A673 (cell line): ENCODE measurements at regions not wholly inside any gene's neighbourhood (a gene's known extent, or its start where the extent isn't known, plus 50 kb on each side); places are given as distances from the start of the nearest gene placed in this dataset.

Experiments
- EZH2 ChIP-seq: fragments of 200-600 bp; sonication (generic); IDR thresholded peaks from 2 replicates; pipeline ENCODE4 v1.6.1; 2017; ENCODE audit warnings: borderline replicate concordance, low read depth, mild to moderate bottlenecking, mixed read lengths, antibody characterized with exemption, low read length; ENCODE audit not compliant: poor library complexity, severe bottlenecking
- TF ChIP-seq, protein P1 (sequence below): fragments of 300-800, 200-600 bp; sonication (generic); conservative IDR thresholded peaks from 2 replicates; pipeline ENCODE4 v1.5.1; 2017; ENCODE audit warnings: low read depth, mild to moderate bottlenecking, antibody characterized with exemption, low read length, moderate library complexity, mixed read lengths

DNA sequence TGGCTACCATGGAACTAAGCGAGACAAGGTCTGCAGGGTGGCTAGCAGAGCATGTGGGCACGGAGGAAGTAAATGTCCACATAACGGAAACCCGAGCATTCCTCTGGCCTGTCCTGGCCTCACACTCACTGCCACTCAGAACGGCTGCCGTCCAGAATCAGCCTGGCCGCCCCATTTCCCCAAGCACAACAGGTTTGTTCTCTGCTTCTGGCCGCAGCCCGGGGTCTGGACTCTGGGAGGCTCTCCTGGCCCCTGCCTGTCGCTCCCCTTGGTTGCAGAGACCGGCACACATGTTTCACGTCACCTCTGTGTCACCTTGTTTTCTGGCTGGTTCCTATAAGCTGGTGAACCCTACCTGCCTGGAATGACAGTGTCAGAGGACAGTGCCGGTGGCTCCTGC, 69.3 kb downstream of the GLI2 start:
- no peak for TF ChIP-seq EZH2
- TF ChIP-seq, protein P1, sequence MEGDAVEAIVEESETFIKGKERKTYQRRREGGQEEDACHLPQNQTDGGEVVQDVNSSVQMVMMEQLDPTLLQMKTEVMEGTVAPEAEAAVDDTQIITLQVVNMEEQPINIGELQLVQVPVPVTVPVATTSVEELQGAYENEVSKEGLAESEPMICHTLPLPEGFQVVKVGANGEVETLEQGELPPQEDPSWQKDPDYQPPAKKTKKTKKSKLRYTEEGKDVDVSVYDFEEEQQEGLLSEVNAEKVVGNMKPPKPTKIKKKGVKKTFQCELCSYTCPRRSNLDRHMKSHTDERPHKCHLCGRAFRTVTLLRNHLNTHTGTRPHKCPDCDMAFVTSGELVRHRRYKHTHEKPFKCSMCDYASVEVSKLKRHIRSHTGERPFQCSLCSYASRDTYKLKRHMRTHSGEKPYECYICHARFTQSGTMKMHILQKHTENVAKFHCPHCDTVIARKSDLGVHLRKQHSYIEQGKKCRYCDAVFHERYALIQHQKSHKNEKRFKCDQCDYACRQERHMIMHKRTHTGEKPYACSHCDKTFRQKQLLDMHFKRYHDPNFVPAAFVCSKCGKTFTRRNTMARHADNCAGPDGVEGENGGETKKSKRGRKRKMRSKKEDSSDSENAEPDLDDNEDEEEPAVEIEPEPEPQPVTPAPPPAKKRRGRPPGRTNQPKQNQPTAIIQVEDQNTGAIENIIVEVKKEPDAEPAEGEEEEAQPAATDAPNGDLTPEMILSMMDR: no peak
